ENCODE measurements at regions not wholly inside any gene's neighbourhood (a gene's known extent, or its start where the extent isn't known, plus 50 kb on each side); places are given as distances from the start of the nearest gene placed in this dataset.

- no peaks in the 10 kb centered on the region for H3F3A ChIP-seq (ENCODE audit: insufficient read depth)
- no peak overlapping the region for H3K4me3 ChIP-seq
- no peaks in the 10 kb centered on the region for H3K9me2 ChIP-seq (ENCODE audit: insufficient read depth)
- DNase-seq = no peak
- no peak overlapping the region for H3K9ac ChIP-seq
- no peaks in the 10 kb centered on the region for H3K4me1 ChIP-seq (ENCODE audit: insufficient read depth)
- no peaks in the 10 kb centered on the region for H4K20me1 ChIP-seq (ENCODE audit: insufficient read depth)
- no peak overlapping the region for H3K4me2 ChIP-seq (ENCODE audit: unreplicated experiment)
- no peaks in the 10 kb centered on the region for H3K79me2 ChIP-seq (ENCODE audit: insufficient read depth)
- in situ Hi-C loops (cut with MboI) = no loop called here
- H3K27me3 ChIP-seq (replicated peaks; ENCODE audit: insufficient read depth) = no peaks in the 10 kb centered on the region
- no peaks in the 10 kb centered on the region for H3K9me3 ChIP-seq (ENCODE audit: low read depth)
- no peak for TF ChIP-seq EZH2phosphoT487 (IDR thresholded peaks at IDR 0.05; ENCODE audit: insufficient read depth, low read depth)
- TF ChIP-seq EZH2 (IDR thresholded peaks at IDR 0.05; ENCODE audit: insufficient read depth, poor library complexity, severe bottlenecking) = no peak
- H3K27ac ChIP-seq = no peak overlapping the region
- H3K36me3 ChIP-seq (ENCODE audit: low read depth) = no peaks in the 10 kb centered on the region
- 69 to 78% methylated on average over 5 of the region's 5 CpGs for WGBS, 2 experiments (ENCODE audit: low coverage in 1 of 2, low lambda C conversion rate in 2 of 2, missing lambda C conversion rate in 2 of 2)
- H2AFZ ChIP-seq = no peak overlapping the region
These were observed 234.8 kb downstream of the BCOR start for GRCh38 chrX:39862963-39863362.

GRCh38 chrX:39866229-39866628 is 231.5 kb downstream of the BCOR start:
- H3K9me3 ChIP-seq (ENCODE audit: low read depth) = no peaks in the 10 kb centered on the region
- TF ChIP-seq EZH2 (IDR thresholded peaks at IDR 0.05; ENCODE audit: insufficient read depth, poor library complexity, severe bottlenecking) = no peak
- TF ChIP-seq EZH2phosphoT487 (IDR thresholded peaks at IDR 0.05; ENCODE audit: insufficient read depth, low read depth) = no peak
- no peaks in the 10 kb centered on the region for H3K79me2 ChIP-seq (ENCODE audit: insufficient read depth)
- H2AFZ ChIP-seq = no peak overlapping the region
- H3K4me2 ChIP-seq (ENCODE audit: unreplicated experiment) = no peak overlapping the region
- no peak overlapping the region for H3K9ac ChIP-seq
- no peak for DNase-seq
- H3K36me3 ChIP-seq (ENCODE audit: low read depth) = no peaks in the 10 kb centered on the region
- H3F3A ChIP-seq (ENCODE audit: insufficient read depth) = no peaks in the 10 kb centered on the region
- H3K4me3 ChIP-seq = no peak overlapping the region
- 68 to 72% methylated on average over 3 of the region's 4 CpGs for WGBS, 2 experiments (ENCODE audit: low coverage in 1 of 2, low lambda C conversion rate in 2 of 2, missing lambda C conversion rate in 2 of 2)
- no peak overlapping the region for H3K27ac ChIP-seq
- no peaks in the 10 kb centered on the region for H3K4me1 ChIP-seq (ENCODE audit: insufficient read depth)
- H3K27me3 ChIP-seq (replicated peaks; ENCODE audit: insufficient read depth) = no peaks in the 10 kb centered on the region
- H3K9me2 ChIP-seq (ENCODE audit: insufficient read depth) = no peaks in the 10 kb centered on the region
- in situ Hi-C loops (cut with MboI) = no loop called here
- H4K20me1 ChIP-seq (ENCODE audit: insufficient read depth) = no peaks in the 10 kb centered on the region

GRCh38 chrX:39869846-39870601 is 227.7 kb downstream of the BCOR start:
- TF ChIP-seq EZH2phosphoT487 (IDR thresholded peaks at IDR 0.05; ENCODE audit: insufficient read depth, low read depth) = no peak
- no peak for TF ChIP-seq EZH2 (IDR thresholded peaks at IDR 0.05; ENCODE audit: insufficient read depth, poor library complexity, severe bottlenecking)
- H3K36me3 ChIP-seq (ENCODE audit: low read depth) = no peaks in the 10 kb centered on the region
- H3K9ac ChIP-seq = no peak overlapping the region
- in situ Hi-C loops (cut with MboI) = no loop called here
- H3K4me1 ChIP-seq (ENCODE audit: insufficient read depth) = no peaks in the 10 kb centered on the region
- DNase-seq = peak; percentile 28
- H3F3A ChIP-seq (ENCODE audit: insufficient read depth) = no peaks in the 10 kb centered on the region
- no peak overlapping the region for H3K4me2 ChIP-seq (ENCODE audit: unreplicated experiment)
- no peak overlapping the region for H2AFZ ChIP-seq
- no peaks in the 10 kb centered on the region for H3K9me3 ChIP-seq (ENCODE audit: low read depth)
- WGBS, 2 experiments (ENCODE audit: low coverage in 1 of 2, low lambda C conversion rate in 2 of 2, missing lambda C conversion rate in 2 of 2) = 40 to 89% methylated on average over 4 to 5 of the region's 7 CpGs
- no peaks in the 10 kb centered on the region for H4K20me1 ChIP-seq (ENCODE audit: insufficient read depth)
- H3K27ac ChIP-seq = no peak overlapping the region
- H3K4me3 ChIP-seq = no peak overlapping the region
- H3K27me3 ChIP-seq (replicated peaks; ENCODE audit: insufficient read depth) = no peaks in the 10 kb centered on the region
- no peaks in the 10 kb centered on the region for H3K79me2 ChIP-seq (ENCODE audit: insufficient read depth)
- H3K9me2 ChIP-seq (ENCODE audit: insufficient read depth) = no peaks in the 10 kb centered on the region

DNA sequence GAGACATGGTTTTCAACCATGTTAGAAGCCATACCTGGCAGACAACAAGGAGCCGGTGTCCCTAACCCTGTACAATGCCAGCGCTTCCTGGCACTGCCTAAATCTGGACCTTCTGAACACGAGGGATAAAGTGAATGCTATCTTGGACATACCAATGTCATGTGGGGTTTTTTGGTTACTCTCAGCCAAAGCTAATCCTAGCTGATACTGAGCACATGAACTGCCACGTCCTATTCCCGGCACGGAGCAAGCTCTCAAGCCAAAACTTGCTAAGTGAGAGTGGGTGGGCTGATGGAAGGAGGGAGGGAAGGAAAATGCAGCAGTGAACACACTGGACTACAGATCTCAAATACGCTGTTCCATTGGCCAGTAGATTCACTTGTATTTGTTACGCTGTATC is 226.1 kb downstream of the BCOR start:
- no peak for DNase-seq
- Histone ChIP-seq H3K9ac (no peak overlapping the region), H3K9me3 (ENCODE audit: low read depth) (no peaks in the 10 kb centered on the region), H3K27ac (no peak overlapping the region), H3K79me2 (ENCODE audit: insufficient read depth) (no peaks in the 10 kb centered on the region), H3K4me1 (ENCODE audit: insufficient read depth) (no peaks in the 10 kb centered on the region), H4K20me1 (ENCODE audit: insufficient read depth) (no peaks in the 10 kb centered on the region), H3K36me3 (ENCODE audit: low read depth) (no peaks in the 10 kb centered on the region), H3K9me2 (ENCODE audit: insufficient read depth) (no peaks in the 10 kb centered on the region), H3K27me3 (replicated peaks; ENCODE audit: insufficient read depth) (no peaks in the 10 kb centered on the region), H2AFZ (no peak overlapping the region), H3K4me2 (ENCODE audit: unreplicated experiment) (no peak overlapping the region), H3K4me3 (no peak overlapping the region), H3F3A (ENCODE audit: insufficient read depth) (no peaks in the 10 kb centered on the region)
- no peak for TF ChIP-seq EZH2phosphoT487 (IDR thresholded peaks at IDR 0.05; ENCODE audit: insufficient read depth, low read depth)
- no peak for TF ChIP-seq EZH2 (IDR thresholded peaks at IDR 0.05; ENCODE audit: insufficient read depth, poor library complexity, severe bottlenecking)
- 81 to 83% methylated on average over 8 of the region's 8 CpGs for WGBS, 2 experiments (ENCODE audit: low coverage in 1 of 2, low lambda C conversion rate in 2 of 2, missing lambda C conversion rate in 2 of 2)
- in situ Hi-C loops (cut with MboI) = no loop called here
